Psoas muscle (tissue), 7 donors: ENCODE measurements at regions not wholly inside any gene's neighbourhood (a gene's known extent, or its start where the extent isn't known, plus 50 kb on each side); places are given as distances from the start of the nearest gene placed in this dataset.
A peak's percentile ranks its signal among the peaks of the same experiment; 100 is the strongest.
"Not testable (repeated sequence)": the region's sequence is repeated elsewhere in the genome, so short reads cannot be mapped to it uniquely, and the experiment has no call there.

Source experiments
- ATAC-seq, 4 donors: fragments of 200-7000 bp; cut with Tn5 transposase; one replicate each; pipeline ENCODE4 v1.9.1; 2020; ENCODE audit warnings: moderate library complexity in 3 of 4, mild to moderate bottlenecking in 2 of 4
- DNase-seq, 2 donors: peaks; one replicate each; pipeline ENCODE4 v3.0.0-alpha.2; 2020
- H3K27ac ChIP-seq: fragments of 200-600 bp; one replicate; pipeline ENCODE4 v1.8.0; 2022
- H3K27me3 ChIP-seq, 3 donors: fragments of 200-600 bp in 1 of 3; one replicate each; pipeline versions ENCODE4 v1.6.1 to v1.8.0; 2013 to 2022; ENCODE audit warnings: low read length in 2 of 3, mild to moderate bottlenecking in 2 of 3, moderate library complexity in 1 of 3; ENCODE audit not compliant: insufficient read depth in 3 of 3
- H3K36me3 ChIP-seq, 2 donors: fragments of 200-600 bp in 1 of 2; one replicate each; pipeline versions ENCODE4 v1.6.1 to v1.8.0; 2013 to 2022; ENCODE audit warnings: low read depth in 1 of 2, mild to moderate bottlenecking in 1 of 2, moderate library complexity in 1 of 2; ENCODE audit not compliant: insufficient read depth in 1 of 2
- H3K4me1 ChIP-seq: fragments of 200-600 bp; one replicate; pipeline ENCODE4 v1.8.0; 2022
- H3K4me3 ChIP-seq: fragments of 200-600 bp; one replicate; pipeline ENCODE4 v1.8.0; 2022; ENCODE audit warnings: mild to moderate bottlenecking
- H3K9me3 ChIP-seq: fragments of 200-600 bp; one replicate; pipeline ENCODE4 v1.8.0; 2022
- WGBS, 3 donors: extraction: QIAGEN DNeasy Blood & Tissue Kit; methylation state at CpG; one replicate each; pipeline versions ENCODE4 v1.1.6 to v1.1.7; 2013; 5-methylcytosine and 5-hydroxymethylcytosine counted together
- intact Hi-C, 2 donors: fragments of 100-400 bp; cut with DNase I; formaldehyde crosslinking; loops; one replicate each; pipeline versions ENCODE4 v1.11.0 to v1.14.2; 2022
- TF ChIP-seq, protein P1 (sequence below): fragments of 200-600 bp; IDR thresholded peaks from one replicate; pipeline ENCODE4 v1.8.0; 2022; ENCODE audit warnings: antibody characterized with exemption
- donor health status: healthy with polysubstance abuse.
- donor health status: DM: no; HTN: no; CAD: no; lungs with moderate emphysema.
- donor health status: Bipolar disorder and iron deficiency.
- donor health status: healthy.
- donor health status: DM: yes; HTN: yes; CAD: no.
- donor health status: DM: no; HTN: no; CAD: no.
- donor health status: DM: yes; HTN: yes; CAD: no.

DNA sequence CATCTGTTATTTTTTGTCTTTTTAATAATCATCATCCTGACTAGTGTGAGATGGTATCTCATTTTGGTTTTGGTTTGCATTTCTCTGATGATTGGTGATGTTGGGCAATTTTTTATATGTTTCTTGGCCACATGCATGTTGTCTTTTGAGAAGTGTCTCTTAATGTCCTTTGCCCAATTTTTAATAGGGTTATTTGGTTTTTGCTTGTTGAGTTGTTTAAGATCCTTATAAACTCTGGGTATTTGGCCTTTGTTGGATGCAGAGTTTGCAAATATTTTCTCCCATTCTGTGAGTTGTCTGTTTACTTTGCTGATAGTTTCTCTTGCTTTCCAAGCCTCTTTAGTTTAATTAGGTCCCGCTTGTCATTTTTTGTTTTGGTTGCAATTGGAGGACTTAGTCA lies 152.1 kb upstream of the MED14 start:
- Histone ChIP-seq H3K36me3 (no peaks in the 10 kb centered on the region), H3K27ac (no peak overlapping the region), H3K4me3 (no peak overlapping the region), H3K4me1 (no peaks in the 10 kb centered on the region), H3K9me3 (peaks cover 14% of the 10 kb centered on the region), H3K27me3 (no peaks in the 10 kb centered on the region)
- DNase-seq (no peak), ATAC-seq (no peak)
- TF ChIP-seq, protein P1, sequence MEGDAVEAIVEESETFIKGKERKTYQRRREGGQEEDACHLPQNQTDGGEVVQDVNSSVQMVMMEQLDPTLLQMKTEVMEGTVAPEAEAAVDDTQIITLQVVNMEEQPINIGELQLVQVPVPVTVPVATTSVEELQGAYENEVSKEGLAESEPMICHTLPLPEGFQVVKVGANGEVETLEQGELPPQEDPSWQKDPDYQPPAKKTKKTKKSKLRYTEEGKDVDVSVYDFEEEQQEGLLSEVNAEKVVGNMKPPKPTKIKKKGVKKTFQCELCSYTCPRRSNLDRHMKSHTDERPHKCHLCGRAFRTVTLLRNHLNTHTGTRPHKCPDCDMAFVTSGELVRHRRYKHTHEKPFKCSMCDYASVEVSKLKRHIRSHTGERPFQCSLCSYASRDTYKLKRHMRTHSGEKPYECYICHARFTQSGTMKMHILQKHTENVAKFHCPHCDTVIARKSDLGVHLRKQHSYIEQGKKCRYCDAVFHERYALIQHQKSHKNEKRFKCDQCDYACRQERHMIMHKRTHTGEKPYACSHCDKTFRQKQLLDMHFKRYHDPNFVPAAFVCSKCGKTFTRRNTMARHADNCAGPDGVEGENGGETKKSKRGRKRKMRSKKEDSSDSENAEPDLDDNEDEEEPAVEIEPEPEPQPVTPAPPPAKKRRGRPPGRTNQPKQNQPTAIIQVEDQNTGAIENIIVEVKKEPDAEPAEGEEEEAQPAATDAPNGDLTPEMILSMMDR = no peak
- intact Hi-C loops = no loop called here
- WGBS, 3 donors = 68 to 71% (median 69%) methylated on average over 1 of the region's 1 CpG

DNA sequence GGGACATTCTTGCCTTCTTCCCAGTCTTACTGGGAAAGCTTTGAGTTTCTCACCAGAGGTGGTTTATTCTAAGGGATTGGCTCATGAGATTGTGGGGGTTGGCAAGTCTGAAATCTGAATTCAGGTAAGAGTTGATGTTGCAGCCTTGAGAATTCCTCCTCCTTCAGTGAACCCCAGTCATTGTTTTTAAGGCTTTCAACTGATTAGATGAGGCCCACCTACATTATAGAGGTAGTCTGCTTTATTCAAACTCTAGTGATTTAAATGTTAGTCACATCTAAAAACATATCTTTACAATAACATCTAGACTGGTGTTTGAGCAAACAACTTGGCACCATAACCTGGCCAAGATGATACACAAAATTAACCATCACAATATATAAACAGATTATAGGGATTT lies 156.5 kb upstream of the MED14 start:
- intact Hi-C loops = no loop called here
- TF ChIP-seq, protein P1 = no peak
- no peak overlapping the region for H3K4me3 ChIP-seq
- no peaks in the 10 kb centered on the region for H3K36me3 ChIP-seq
- DNase-seq (no peak), ATAC-seq (no peak)
- H3K27me3 ChIP-seq = peaks cover 0 to 3% (median 0%) of the 10 kb centered on the region in 3 donors
- H3K9me3 ChIP-seq = peaks cover 14% of the 10 kb centered on the region
- H3K4me1 ChIP-seq = no peaks in the 10 kb centered on the region
- H3K27ac ChIP-seq = no peak overlapping the region

DNA sequence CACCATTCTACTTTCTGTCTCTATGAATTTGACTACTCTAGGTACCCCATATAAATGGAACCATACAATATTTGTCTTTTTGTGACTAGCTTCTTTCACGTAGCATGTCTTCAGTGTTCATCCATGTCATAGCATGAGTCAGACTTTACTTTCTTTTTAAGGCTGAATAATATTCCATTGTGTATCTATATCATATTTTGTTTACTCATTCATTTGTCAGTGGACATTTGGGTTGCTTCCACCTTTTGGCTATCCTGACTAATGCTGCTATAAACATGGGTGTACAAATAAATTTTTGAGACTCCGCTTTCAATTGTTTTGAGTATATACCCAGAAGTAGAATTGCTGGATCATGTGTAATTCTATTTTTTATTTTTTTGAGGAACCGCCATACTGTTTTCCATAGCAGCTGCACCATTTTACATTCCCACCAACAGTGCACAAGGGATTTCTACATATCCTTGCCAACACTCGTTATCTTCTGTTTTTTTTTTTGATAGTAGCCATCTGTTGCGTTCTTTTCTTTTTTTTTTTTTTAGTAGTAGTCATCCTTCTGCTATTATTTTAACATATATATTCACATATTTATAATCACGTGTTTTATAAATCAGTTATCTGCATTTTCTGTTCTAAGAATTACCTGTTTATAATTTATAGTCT lies 158.0 kb upstream of the MED14 start:
- DNase-seq = no peak
- Histone ChIP-seq H3K36me3 (no peaks in the 10 kb centered on the region), H3K9me3 (peaks cover 14% of the 10 kb centered on the region), H3K4me3 (no peak overlapping the region), H3K27me3 (peaks cover 0 to 3% (median 0%) of the 10 kb centered on the region in 3 donors), H3K27ac (no peak overlapping the region), H3K4me1 (no peaks in the 10 kb centered on the region)
- ATAC-seq = no peak
- TF ChIP-seq, protein P1 = no peak
- intact Hi-C loops = no loop called here
- 69 to 80% (median 77%) methylated on average over 6 of the region's 6 CpGs for WGBS, 3 donors

DNA sequence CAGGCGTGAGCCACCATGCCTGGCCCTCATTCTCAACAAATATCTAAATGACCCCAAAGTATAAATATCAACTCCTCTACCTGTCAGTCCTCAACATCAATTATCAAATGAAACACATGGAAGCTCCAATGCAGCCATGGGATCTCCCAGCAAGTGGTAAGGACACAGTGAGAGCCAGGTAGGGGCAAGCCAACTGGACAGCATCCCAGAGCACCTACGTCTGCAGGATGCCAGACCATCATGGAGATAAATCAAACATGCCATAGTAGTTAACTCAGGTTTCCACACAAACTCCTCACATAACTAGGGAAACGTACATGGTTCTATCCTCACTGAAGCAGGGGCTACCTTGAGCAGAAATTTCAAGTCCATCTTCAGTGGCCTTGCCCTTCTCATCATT lies 159.9 kb upstream of the MED14 start:
- H3K9me3 ChIP-seq = peaks cover 14% of the 10 kb centered on the region
- DNase-seq = no peak
- peak in 3 of 4 donors; percentile 42 to 75 (median 65) for ATAC-seq
- no peak overlapping the region for H3K4me3 ChIP-seq
- 26 to 38% (median 31%) methylated on average over 3 of the region's 3 CpGs for WGBS, 3 donors
- H3K4me1 ChIP-seq = no peaks in the 10 kb centered on the region
- H3K27ac ChIP-seq = no peak overlapping the region
- intact Hi-C loops = no loop called here
- TF ChIP-seq, protein P1 = no peak
- no peaks in the 10 kb centered on the region for H3K36me3 ChIP-seq
- peaks cover 0 to 3% (median 0%) of the 10 kb centered on the region in 3 donors for H3K27me3 ChIP-seq

DNA sequence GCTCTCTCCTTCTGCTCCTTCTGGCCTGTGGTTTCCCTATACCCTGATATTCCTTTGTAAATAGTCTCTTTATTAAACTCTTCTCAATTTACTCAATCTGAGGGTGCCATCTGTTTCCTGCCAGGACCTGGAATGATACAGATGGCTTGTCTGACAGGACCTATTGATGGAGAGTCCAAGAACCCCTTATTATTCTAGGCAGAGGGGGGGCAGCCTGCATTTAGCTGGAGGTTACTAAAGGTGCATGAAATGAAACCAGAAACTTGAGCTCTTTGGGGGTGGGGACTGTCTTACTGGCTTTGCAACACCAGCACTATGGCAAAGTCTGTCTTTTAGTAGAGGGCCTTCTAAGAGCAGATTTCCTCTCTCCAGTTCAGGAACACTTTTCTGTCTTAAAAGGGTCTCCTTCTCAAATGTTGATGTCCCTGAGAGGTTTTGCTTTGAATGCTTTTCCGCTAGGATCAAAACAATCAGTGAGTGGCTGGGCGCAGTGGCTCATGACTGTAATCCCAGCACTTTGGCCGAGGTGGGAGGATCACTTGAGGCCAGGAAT lies 162.5 kb upstream of the MED14 start:
- no peak for DNase-seq
- no peaks in the 10 kb centered on the region for H3K4me1 ChIP-seq
- intact Hi-C loops = no loop called here
- H3K4me3 ChIP-seq = no peak overlapping the region
- H3K36me3 ChIP-seq = no peaks in the 10 kb centered on the region
- 69 to 83% (median 70%) methylated on average over 3 of the region's 3 CpGs for whole genome bisulfite sequencing, 3 donors
- peaks cover 0 to 3% (median 0%) of the 10 kb centered on the region in 3 donors for H3K27me3 ChIP-seq
- no peak for ATAC-seq
- TF ChIP-seq, protein P1 = no peak
- H3K27ac ChIP-seq = no peak overlapping the region
- H3K9me3 ChIP-seq = no peaks in the 10 kb centered on the region

DNA sequence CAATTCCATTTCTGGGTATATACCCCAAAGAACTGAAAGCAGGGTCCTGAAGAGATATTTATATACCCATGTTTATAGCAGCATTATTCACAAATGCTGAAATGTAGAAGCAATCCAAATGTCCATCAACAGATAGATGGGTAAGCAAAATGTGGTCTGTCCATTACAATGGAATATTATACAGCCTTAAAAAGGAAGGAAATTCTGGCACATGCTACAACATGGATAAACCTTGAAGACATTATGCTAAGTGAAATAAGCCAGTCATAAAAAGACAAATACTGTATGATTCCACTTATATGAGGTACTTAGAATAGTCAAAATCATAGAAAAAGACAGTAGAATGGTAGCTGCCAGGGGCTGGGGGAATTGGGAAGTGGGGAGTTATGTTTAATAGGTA lies 169.4 kb upstream of the MED14 start:
- H3K4me1 ChIP-seq, H3K27me3 ChIP-seq, H3K36me3 ChIP-seq, H3K27ac ChIP-seq, intact Hi-C loops, ATAC-seq, H3K9me3 ChIP-seq, DNase-seq, H3K4me3 ChIP-seq: not testable (repeated sequence)
